ENCODE measurements at regions not wholly inside any gene's neighbourhood (a gene's known extent, or its start where the extent isn't known, plus 50 kb on each side); places are given as distances from the start of the nearest gene placed in this dataset.

DNA sequence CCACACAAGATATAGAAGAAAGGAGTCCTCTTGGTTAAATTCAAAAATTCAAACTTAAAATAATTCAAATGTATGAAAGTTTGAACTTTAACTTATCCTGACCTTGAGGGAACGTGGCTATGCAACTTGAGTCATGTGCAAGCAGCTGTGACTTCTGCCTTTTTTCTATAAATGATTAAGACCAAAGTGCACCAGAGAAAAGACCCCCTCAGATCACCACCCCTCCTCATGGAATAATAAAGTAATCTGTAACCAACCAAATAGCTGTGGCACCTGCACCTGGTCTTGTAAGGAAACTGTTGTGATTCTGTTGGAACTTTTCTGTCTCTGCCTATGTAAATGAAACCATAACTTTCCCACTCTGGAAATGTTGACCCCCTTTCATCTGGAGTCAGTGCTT, 141.1 kb upstream of the GGTLC1 start:
- TF ChIP-seq, protein P1, sequence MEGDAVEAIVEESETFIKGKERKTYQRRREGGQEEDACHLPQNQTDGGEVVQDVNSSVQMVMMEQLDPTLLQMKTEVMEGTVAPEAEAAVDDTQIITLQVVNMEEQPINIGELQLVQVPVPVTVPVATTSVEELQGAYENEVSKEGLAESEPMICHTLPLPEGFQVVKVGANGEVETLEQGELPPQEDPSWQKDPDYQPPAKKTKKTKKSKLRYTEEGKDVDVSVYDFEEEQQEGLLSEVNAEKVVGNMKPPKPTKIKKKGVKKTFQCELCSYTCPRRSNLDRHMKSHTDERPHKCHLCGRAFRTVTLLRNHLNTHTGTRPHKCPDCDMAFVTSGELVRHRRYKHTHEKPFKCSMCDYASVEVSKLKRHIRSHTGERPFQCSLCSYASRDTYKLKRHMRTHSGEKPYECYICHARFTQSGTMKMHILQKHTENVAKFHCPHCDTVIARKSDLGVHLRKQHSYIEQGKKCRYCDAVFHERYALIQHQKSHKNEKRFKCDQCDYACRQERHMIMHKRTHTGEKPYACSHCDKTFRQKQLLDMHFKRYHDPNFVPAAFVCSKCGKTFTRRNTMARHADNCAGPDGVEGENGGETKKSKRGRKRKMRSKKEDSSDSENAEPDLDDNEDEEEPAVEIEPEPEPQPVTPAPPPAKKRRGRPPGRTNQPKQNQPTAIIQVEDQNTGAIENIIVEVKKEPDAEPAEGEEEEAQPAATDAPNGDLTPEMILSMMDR (IDR thresholded peaks at IDR 0.05) = no peak
- Histone ChIP-seq H3K27me3 (no peaks in the 10 kb centered on the region), H3K9me3 (no peaks in the 10 kb centered on the region), H3K4me1 (no peaks in the 10 kb centered on the region), H3K27ac (no peak overlapping the region), H3K36me3 (no peaks in the 10 kb centered on the region), H3K4me3 (no peak overlapping the region)
- no peak for DNase-seq (ENCODE audit: low spot score)

DNA sequence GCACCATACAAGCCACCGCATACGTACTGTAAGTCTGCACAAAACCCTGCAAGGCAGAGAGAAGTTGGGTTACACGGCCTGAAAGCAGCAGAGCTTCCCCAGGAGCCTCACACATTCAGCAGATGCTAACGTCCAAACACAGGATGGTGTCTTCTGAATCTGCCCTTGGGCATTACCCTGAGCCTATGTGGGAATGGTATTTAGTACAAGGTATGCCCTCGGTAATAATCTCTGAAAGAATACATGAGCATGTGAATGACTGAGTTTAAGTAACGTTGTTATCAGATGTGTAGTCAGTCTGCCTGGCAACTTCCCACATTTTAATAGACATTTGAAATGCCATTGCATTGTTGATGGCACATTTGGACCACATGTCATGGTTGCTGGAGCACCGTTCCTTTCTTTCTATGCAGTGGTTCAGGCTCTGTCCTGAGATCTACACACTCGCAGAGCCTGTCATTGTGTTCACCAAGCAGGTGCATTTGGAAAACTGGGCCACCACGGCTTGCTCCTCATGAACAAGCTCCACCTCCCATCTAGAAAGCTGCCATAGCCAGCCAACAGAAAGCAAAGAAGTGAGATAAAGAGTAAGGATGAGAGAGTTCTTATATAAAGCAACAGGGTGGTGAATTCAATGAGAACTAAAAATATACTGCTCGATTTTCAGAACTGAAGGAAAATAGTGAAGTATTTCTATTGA, 136.5 kb upstream of the GGTLC1 start:
- Histone ChIP-seq H3K9me3 (no peaks in the 10 kb centered on the region), H3K27ac (no peak overlapping the region), H3K4me1 (no peaks in the 10 kb centered on the region), H3K4me3 (no peak overlapping the region), H3K36me3 (no peaks in the 10 kb centered on the region), H3K27me3 (no peaks in the 10 kb centered on the region)
- TF ChIP-seq, protein P1 (IDR thresholded peaks at IDR 0.05) = no peak
- DNase-seq (ENCODE audit: low spot score) = no peak

DNA sequence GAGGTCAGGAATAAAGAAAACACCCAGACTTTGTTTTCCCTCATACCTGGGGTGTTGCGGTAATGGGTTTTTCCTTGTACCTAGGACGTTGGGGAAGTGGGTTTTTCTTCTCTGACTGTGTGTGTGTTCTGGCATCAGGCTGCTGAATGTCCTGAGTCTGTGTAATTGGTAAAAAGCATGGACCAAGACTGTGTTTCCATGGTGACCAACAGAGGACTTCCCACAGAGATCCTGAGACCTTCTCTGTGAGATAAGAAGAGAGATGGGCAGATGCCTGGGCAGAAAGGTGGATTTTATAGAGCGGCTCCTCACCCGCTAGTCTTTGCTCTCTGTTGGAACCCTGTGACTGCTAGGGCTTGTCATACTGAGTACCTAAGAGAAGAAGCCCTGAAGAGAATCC, 135.4 kb upstream of the GGTLC1 start:
- no peaks in the 10 kb centered on the region for H3K27me3 ChIP-seq
- TF ChIP-seq, protein P1 (IDR thresholded peaks at IDR 0.05) = no peak
- H3K4me1 ChIP-seq = no peaks in the 10 kb centered on the region
- no peaks in the 10 kb centered on the region for H3K36me3 ChIP-seq
- no peak overlapping the region for H3K27ac ChIP-seq
- H3K9me3 ChIP-seq = no peaks in the 10 kb centered on the region
- DNase-seq (ENCODE audit: low spot score) = no peak
- no peak overlapping the region for H3K4me3 ChIP-seq

DNA sequence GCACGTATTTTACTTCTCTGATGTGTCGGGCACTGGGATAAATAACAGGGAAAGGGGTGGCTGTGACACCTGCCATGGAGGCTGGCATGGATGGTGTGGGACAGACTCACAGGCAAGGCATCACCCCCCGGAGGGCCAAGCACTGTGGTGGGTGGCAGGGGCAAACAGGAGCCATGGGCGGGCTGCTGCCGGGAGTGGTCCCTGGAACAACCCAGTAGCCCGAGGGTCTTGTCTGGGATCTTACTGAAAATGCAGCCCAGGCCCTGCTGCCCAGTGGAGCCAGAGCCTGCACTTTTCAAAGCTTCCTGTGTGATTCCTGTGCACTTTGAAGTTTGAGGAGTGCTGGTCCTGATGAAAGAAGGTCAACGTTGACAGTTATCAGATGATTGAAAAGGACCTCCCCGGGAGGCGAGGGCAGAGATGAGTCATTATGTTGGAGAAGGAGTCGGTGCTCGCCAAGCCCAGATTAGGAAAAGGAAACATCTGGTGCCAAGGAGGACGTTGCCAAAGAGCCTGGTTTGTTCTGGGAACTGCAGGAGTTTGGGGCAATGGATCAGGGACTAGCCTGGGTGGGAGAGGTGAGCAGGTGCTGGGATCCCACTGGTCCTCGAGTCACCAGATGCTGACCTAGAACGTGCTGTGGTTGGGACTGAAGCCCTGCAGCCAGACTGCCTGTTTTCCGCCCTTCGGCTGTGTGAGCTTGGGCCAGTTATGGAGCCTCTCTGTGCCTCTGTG, 130.0 kb upstream of the GGTLC1 start:
- no peaks in the 10 kb centered on the region for H3K9me3 ChIP-seq
- TF ChIP-seq, protein P1 (IDR thresholded peaks at IDR 0.05) = no peak
- no peak overlapping the region for H3K4me3 ChIP-seq
- H3K36me3 ChIP-seq = no peaks in the 10 kb centered on the region
- H3K4me1 ChIP-seq = no peaks in the 10 kb centered on the region
- H3K27ac ChIP-seq = no peak overlapping the region
- no peaks in the 10 kb centered on the region for H3K27me3 ChIP-seq
- no peak for DNase-seq (ENCODE audit: low spot score)

DNA sequence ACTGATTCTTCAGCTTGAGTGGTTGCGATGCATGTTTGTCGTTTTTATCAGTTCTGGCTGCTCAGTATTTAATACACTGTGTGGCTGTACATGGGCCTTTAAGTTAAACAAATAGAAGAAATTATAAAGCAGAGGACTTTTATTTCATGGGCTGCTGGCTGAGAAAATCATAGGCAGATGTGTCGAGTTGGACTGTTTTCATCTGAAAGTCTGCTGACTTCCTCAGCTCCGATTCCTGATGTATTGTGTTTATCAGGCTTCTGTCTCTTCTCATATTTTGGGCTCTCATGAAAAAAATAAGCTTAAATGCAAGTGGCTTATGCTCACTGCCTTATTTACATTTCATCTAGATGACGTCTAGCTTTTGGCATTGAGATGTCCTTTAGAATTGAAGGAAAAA, 129.5 kb upstream of the GGTLC1 start:
- Histone ChIP-seq H3K27me3 (no peaks in the 10 kb centered on the region), H3K27ac (no peak overlapping the region), H3K9me3 (no peaks in the 10 kb centered on the region), H3K4me3 (no peak overlapping the region), H3K36me3 (no peaks in the 10 kb centered on the region), H3K4me1 (no peaks in the 10 kb centered on the region)
- TF ChIP-seq, protein P1 (IDR thresholded peaks at IDR 0.05) = no peak
- DNase-seq (ENCODE audit: low spot score) = no peak
